H1 (cell line): ENCODE measurements at regions not wholly inside any gene's neighbourhood (a gene's known extent, or its start where the extent isn't known, plus 50 kb on each side); places are given as distances from the start of the nearest gene placed in this dataset.

Experiments used
- CEBPB ChIP-seq: IDR thresholded peaks from 2 replicates; pipeline ENCODE4 v1.6.1; 2012; ENCODE audit warnings: low read depth, low read length
- JUN ChIP-seq: IDR thresholded peaks from 2 replicates; pipeline ENCODE4 v1.6.1; 2011; ENCODE audit warnings: low read depth, mild to moderate bottlenecking, improper control_type of control experiment, low read length
- TF ChIP-seq, protein P1 (sequence below): IDR thresholded peaks from 2 replicates; pipeline ENCODE4 v1.6.1; 2012; ENCODE audit warnings: inconsistent platforms

DNA sequence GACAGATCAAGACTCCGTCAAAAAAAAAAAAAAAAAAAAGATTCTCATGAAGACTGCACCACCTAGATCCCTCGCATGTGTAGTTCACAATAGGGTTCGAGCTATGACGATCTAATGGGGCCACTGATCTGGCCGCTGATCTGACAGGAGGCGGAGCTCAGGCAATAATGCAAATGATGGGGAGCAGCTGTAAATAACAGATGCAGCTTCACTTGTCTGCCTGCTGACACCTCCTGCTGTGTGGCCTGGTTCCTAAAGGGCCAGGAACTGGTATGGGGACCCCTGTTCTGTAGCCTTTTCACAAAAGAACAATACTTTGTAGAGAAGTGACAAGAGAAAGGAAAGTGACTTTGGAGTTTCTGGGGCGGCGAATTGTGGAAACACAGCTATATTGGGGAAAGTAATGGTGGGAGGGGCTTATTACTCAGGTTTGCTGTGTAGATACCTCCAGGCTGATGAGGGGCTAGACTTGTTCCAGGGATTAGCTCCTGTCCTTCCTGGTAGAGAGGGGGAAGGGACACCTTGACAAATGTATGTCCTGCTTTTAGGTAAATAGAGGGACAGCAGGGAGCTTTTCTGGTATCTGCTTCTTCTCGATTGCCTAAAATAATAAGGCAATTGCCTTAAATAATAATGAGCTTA lies 57.1 kb downstream of the HAPSTR1 start (continued):
- TF ChIP-seq, protein P1, sequence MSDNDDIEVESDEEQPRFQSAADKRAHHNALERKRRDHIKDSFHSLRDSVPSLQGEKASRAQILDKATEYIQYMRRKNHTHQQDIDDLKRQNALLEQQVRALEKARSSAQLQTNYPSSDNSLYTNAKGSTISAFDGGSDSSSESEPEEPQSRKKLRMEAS, result no peak
- TF ChIP-seq CEBPB (no peak), JUN (no peak)
